ENCODE measurements at regions not wholly inside any gene's neighbourhood (a gene's known extent, or its start where the extent isn't known, plus 50 kb on each side); places are given as distances from the start of the nearest gene placed in this dataset.

GRCh38 chr17:59451706-59452105 lies 113.7 kb upstream of the DHX40 start:
- no peak for DNase-seq

- DNase-seq = no peak
Observed at GRCh38 chr17:59454633-59455105, 110.7 kb upstream of the DHX40 start.

GRCh38 chr17:59456428-59456827 lies 109.0 kb upstream of the DHX40 start:
- no peak for DNase-seq

DNA sequence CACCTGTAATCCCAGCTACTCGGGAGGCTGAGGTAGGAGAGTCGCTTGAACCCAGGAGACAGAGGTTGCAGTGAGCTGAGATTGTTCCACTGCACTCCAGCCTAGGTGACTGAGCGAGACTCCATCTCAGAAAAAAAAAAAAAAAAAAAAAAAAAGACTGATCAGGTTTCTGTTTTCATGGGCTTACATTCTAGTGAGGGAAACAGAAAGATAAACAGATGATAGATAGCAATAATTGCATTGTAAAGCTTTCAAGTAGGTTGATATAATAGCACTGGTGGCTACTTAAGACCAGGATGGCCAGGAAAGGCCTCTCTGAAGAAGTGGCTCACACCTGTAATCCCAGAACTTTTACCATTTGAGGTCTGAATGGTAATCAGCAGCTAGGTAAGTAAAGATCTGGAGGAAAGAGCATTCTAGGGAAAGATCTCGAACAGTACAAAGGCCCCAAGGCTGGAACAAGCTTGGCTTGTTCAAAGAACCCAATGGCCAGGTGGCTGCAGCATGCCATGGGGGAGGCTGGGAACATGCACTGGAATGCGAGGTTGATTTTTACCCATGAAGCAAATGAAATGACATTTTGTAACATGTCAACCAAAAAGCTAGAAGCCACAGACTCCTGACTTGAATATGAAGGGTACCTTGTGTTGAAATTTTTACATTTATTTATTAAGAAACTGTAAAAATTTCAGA lies 108.3 kb upstream of the DHX40 start:
- DNase-seq = no peak

DNA sequence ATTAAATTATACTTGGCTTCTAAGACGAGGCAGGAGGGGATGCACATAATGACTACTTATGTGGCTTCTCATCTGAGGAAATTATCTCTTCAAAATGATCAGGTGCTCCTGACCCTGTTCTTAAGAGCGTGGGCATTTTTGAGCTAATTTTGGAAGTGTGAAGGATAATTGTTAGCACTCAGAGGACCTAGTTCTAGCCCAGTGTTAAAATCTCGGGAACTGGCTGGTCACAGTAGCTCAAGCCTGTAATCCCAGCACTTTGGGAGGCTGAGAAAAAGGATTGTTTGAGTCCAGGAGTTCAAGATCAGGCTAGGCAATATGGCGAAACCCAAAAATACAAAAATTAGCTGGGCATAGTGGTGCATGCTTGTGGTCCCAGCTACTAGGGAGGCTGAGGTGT lies 103.0 kb upstream of the DHX40 start:
- DNase-seq = no peak

DNA sequence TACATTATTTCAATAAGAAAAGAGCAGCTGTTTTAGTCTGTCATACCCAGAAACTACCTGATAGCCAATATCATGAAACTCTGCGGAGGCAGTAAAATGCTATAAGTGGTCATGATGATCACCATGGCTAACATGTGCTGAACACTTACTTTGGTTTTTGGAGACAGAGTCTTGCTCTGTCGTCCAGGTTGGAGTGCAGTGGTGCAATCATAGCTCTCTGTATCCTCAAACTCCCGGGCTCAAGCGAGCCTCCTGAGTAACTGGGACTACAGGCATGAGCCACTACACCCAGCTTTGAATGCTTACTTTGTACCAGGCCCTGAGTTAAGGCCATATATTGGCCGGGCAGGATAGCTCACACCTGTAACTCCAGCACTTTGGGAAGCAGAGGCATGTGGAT lies 101.2 kb upstream of the DHX40 start:
- no peak for DNase-seq

- DNase-seq = no peak
Observed at GRCh38 chr17:59465949-59466307, 99.5 kb upstream of the DHX40 start.

DNA sequence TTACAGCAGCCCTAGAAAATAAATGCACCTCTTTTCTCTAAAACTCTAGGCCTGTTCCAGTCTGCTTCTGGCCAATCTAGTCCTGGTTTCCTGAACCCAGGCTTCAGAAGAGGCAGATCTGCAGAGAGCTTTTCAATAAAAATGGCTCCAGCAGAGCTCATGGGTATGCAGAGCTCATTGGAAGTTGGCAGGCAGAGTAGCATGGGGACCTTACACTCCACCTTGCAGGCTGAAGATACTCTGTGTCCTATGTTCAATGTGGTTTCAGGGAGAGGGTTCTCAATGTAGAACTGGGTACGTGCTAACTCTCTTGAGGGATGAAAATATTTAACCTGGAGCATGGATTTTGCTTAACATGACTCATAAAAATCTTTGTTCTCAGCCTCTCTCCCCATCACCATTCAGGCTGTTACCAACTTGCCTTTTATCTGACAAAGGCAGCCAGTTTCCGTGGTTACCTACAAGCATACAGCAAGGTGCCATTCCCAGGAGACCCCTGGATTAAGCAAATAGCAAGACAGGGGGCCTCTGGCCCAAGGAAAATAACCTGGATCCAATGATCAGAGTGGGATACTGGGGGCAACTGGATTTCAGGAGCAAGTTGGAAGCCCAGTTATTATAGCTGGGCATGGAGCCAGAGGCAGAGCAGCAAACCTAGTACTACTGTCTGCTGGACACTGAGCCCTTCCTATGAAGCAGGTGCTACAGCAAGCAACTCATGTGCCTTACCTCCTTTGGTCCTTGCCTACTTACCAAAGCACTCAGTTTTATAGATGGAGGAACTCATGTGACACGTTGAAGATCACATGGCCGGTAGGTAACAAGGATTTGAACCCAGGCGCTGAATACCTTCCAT lies 98.2 kb upstream of the DHX40 start:
- no peak for DNase-seq

- DNase-seq = no peak
Observed at GRCh38 chr17:59469786-59470485, 95.5 kb upstream of the DHX40 start.

GRCh38 chr17:59470624-59471297 lies 94.6 kb upstream of the DHX40 start:
- no peak for DNase-seq

DNA sequence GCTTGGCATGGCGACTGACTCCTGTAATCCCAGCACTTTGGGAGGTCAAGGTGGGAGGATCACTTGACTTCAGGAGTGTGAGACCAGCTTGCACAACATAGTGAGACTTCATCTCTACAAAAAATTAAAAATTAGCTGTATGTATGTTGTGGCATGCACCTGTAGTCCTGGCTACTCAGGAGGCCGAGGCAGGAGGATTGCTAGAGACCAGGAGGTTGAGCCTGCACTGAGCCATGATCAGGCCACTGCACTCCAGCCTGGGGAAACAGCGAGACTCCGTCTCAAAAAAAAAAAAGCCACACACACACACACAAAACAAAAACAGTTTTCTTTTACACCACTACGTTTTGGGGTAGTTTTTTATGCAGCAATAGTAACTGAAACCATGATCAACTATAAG lies 89.0 kb upstream of the DHX40 start:
- DNase-seq = no peak

DNA sequence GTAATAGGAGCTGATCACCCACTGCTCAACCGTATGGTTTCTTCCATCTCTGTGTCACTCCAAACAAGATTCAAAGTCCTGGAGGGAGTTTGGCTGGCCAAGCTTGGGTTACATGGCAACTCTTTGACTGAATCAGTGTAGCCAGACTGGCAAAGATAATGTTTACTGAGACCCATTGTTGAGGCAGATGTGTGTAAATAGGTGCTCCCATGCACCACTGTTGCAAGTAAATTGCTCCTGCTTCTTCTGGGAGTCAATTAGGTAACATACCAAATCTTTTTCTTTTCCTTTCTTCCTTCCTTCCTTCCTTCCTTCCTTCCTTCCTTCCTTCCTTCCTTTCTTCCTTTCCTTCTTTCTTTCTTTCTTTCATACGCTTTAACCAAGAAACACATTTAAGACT lies 86.3 kb upstream of the DHX40 start:
- no peak for DNase-seq

GRCh38 chr17:59483860-59484259 lies 81.5 kb upstream of the DHX40 start:
- no peak for DNase-seq

DNA sequence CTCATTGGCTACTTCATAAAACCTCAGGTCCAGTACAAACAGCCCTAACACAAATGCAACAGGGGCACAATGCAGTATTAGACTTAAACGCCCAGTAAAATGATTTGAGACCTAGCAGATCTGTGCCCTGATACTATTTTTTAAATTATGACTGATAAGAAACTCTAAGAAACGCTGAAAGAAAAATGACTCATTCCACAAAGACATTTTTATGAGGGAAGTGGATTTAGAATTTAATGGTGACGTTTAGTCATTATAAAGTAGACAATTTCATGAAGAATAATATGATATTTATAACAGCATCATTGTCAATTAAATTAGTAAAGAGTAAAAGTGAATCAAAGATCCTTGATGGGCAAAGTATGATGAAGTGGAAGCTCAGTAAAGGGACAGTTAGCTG lies 80.4 kb upstream of the DHX40 start:
- DNase-seq = no peak

GRCh38 chr17:59485946-59486345 lies 79.5 kb upstream of the DHX40 start:
- DNase-seq = no peak

DNA sequence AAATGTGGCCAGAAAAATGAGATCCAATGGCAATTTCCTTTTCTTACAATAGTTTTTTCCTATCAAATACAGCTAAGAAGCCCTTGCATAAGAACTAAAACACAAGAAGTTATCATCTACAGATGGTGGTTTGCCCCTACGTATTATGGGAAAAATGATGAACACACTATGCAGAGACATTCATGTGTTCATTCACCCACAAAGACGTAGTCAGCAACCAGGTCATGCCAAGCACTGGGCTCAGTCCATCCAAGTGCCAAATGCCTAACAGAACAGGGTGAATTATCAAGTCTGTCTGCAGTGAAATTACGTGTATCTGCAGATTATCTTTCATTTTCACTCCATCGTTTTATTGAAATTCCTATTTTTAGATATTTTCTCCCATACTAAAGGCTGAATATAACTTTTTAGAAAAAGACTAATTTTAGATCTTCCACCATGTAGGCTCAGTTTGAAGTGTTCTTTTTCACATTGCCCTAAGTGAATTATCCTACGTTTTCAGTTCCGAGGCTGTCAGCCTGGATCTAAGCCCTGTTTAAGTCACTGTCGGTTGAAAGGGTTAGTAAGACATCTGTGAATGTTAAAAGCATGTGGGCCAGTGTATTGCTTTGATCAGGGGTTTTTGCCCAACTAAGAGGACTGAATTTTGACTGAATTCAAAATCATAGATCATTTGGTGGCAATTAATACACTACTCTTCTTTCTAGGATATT lies 78.1 kb upstream of the DHX40 start:
- DNase-seq = no peak

GRCh38 chr17:59488805-59489204 lies 76.6 kb upstream of the DHX40 start:
- no peak for DNase-seq

DNA sequence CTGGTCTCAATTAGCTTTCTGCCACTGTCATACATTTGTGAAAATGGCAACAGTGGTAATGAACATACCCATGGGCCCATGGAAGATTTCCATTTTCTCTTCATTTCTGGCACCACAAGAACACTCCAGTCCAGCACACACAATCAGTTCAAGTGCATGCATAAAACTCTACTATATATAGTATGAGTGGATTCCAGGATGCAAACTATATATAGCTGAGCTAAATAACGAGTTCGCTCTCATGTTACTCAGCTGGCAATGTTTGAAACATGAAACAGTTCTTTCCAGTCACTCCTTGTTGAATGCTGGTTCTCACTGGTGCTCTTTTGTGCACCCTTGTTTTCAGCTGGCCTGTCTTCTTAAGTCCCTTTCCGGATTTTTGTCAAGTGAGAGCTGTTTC lies 75.2 kb upstream of the DHX40 start:
- no peak for DNase-seq

- no peak for DNase-seq
Observed at GRCh38 chr17:59491353-59492090, 73.9 kb upstream of the DHX40 start.

DNA sequence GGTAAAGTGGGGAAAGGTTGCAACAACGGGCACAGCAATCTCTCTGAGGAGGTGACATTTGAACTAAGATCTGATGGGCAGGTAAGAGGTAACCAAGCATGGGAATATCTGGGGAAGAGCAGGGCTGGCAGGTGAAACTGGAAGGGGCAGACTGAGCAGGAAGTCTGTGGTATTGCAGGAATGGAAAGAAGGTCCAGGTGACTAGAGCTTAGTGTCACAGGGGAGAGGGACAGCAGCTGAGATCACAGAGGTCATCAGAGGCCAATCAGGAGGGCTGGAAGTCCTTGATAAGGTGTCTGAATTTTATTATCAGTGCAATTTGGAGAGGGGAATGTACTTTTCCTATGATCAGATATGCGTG lies 73.3 kb upstream of the DHX40 start:
- DNase-seq = no peak

DNA sequence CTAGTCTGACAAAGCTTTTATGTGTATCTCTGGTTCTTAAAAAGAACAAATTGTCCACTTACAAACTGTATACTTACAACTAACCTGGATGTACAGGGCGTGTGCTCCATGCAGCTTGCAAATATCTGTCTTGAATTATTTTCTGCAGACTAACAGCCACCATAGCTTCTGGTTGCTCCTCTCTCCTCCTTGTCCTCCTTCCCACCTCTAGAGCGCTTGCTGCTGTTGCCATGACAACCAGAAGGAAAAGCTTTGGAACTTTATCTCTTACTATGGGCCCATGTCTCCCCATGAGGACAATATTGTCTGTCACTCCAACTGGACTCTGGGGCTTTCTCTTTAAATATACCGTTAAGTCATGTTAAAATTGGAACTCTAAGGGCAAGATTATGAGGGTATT lies 71.5 kb upstream of the DHX40 start:
- DNase-seq = peak in 1 of 2 donors; percentile 29

Measured in hippocampal formation (tissue), 2 donors.